ENCODE measurements at regions not wholly inside any gene's neighbourhood (a gene's known extent, or its start where the extent isn't known, plus 50 kb on each side); places are given as distances from the start of the nearest gene placed in this dataset.
A peak's percentile ranks its signal among the peaks of the same experiment; 100 is the strongest.

- H3K4me3 ChIP-seq (replicated peaks; ENCODE audit: low read depth, low read length) = no peak overlapping the region
- no peak for DNase-seq (ENCODE audit: extremely low read depth, low read depth)
- no peak for TF ChIP-seq CTCF (IDR thresholded peaks at IDR 0.05; ENCODE audit: low read depth, low read length, missing control alignments)
Observed at GRCh38 chr6:10194816-10195672, 219.8 kb downstream of the TFAP2A start.

- no peak for TF ChIP-seq CTCF (IDR thresholded peaks at IDR 0.05; ENCODE audit: low read depth, low read length, missing control alignments)
- DNase-seq (ENCODE audit: extremely low read depth, low read depth) = no peak
Observed at GRCh38 chr6:10193321-10193720, 221.6 kb downstream of the TFAP2A start.

GRCh38 chr6:10190042-10190441 lies 224.8 kb downstream of the TFAP2A start:
- DNase-seq (ENCODE audit: extremely low read depth, low read depth) = no peak
- no peak for TF ChIP-seq CTCF (IDR thresholded peaks at IDR 0.05; ENCODE audit: low read depth, low read length, missing control alignments)
- no peak overlapping the region for H3K4me3 ChIP-seq (replicated peaks; ENCODE audit: low read depth, low read length)

More at GRCh38 chr6:10193321-10193720, 221.6 kb downstream of the TFAP2A start:
- H3K4me3 ChIP-seq (replicated peaks; ENCODE audit: low read depth, low read length) = no peak overlapping the region

- DNase-seq (ENCODE audit: extremely low read depth, low read depth) = peak; percentile 63
- no peak for TF ChIP-seq CTCF (IDR thresholded peaks at IDR 0.05; ENCODE audit: low read depth, low read length, missing control alignments)
- no peak overlapping the region for H3K4me3 ChIP-seq (replicated peaks; ENCODE audit: low read depth, low read length)
Observed at GRCh38 chr6:10184371-10185227, 230.3 kb downstream of the TFAP2A start.

- no peak for TF ChIP-seq CTCF (IDR thresholded peaks at IDR 0.05; ENCODE audit: low read depth, low read length, missing control alignments)
- no peak overlapping the region for H3K4me3 ChIP-seq (replicated peaks; ENCODE audit: low read depth, low read length)
- DNase-seq (ENCODE audit: extremely low read depth, low read depth) = no peak
Observed at GRCh38 chr6:10180138-10181074, 234.5 kb downstream of the TFAP2A start.

GRCh38 chr6:10177704-10178103 lies 237.2 kb downstream of the TFAP2A start:
- TF ChIP-seq CTCF (IDR thresholded peaks at IDR 0.05; ENCODE audit: low read depth, low read length, missing control alignments) = no peak
- DNase-seq (ENCODE audit: extremely low read depth, low read depth) = no peak
- no peak overlapping the region for H3K4me3 ChIP-seq (replicated peaks; ENCODE audit: low read depth, low read length)
